Astrocyte of the spinal cord (primary cell): ENCODE measurements at regions not wholly inside any gene's neighbourhood (a gene's known extent, or its start where the extent isn't known, plus 50 kb on each side); places are given as distances from the start of the nearest gene placed in this dataset.

ENCODE experiments used
- DNase-seq: peaks from one replicate; pipeline ENCODE4 v3.0.0; 2011; ENCODE audit warnings: low read depth, low spot score
- H3K4me3 ChIP-seq: 2 replicates; pipeline ENCODE4 v1.5.1; 2011; ENCODE audit warnings: low read depth, mild to moderate bottlenecking, low read length, moderate library complexity
- CTCF ChIP-seq: IDR thresholded peaks from 2 replicates; pipeline ENCODE4 v1.5.1; 2012; ENCODE audit warnings: low read depth, mild to moderate bottlenecking, low read length, inconsistent platforms
- in situ Hi-C: cut with HindIII; loops from 2 replicates; pipeline ENCODE4 v1.10.0; 2017; ENCODE audit warnings: low sequenced_read_pairs

- DNase-seq, result no peak
- TF ChIP-seq CTCF, result no peak
- no peak overlapping the region for H3K4me3 ChIP-seq
- in situ Hi-C loops, result no loop called here
Observed at GRCh38 chr1:55316947-55317662, 101.9 kb upstream of the USP24 start.

GRCh38 chr1:55316502-55316901, 101.3 kb upstream of the USP24 start:
- in situ Hi-C loops, result no loop called here
- H3K4me3 ChIP-seq, result no peak overlapping the region
- TF ChIP-seq CTCF, result no peak
- DNase-seq, result no peak

- no peak for DNase-seq
- H3K4me3 ChIP-seq, result no peak overlapping the region
- no peak for TF ChIP-seq CTCF
- in situ Hi-C loops, result no loop called here
Observed at GRCh38 chr1:55315552-55315951, 100.4 kb upstream of the USP24 start.

GRCh38 chr1:55314740-55315139, 99.6 kb upstream of the USP24 start:
- no peak overlapping the region for H3K4me3 ChIP-seq
- DNase-seq, result no peak
- no peak for TF ChIP-seq CTCF
- in situ Hi-C loops, result no loop called here

- in situ Hi-C loops, result no loop called here
- DNase-seq, result no peak
- H3K4me3 ChIP-seq, result no peak overlapping the region
- no peak for TF ChIP-seq CTCF
Observed at GRCh38 chr1:55313903-55314302, 98.7 kb upstream of the USP24 start.

GRCh38 chr1:55311979-55312378, 96.8 kb upstream of the USP24 start:
- TF ChIP-seq CTCF, result no peak
- no peak overlapping the region for H3K4me3 ChIP-seq
- in situ Hi-C loops, result no loop called here
- DNase-seq, result no peak
